HG03378 (cell line): ENCODE measurements at regions not wholly inside any gene's neighbourhood (a gene's known extent, or its start where the extent isn't known, plus 50 kb on each side); places are given as distances from the start of the nearest gene placed in this dataset.
"Not testable (repeated sequence)": the region's sequence is repeated elsewhere in the genome, so short reads cannot be mapped to it uniquely, and the experiment has no call there.

Experiments
- ATAC-seq: cut with Tn5 transposase; IDR thresholded peaks from one replicate; pipeline ENCODE4 v1.9.1; 2021; ENCODE audit warnings: mild to moderate bottlenecking, moderate library complexity; ENCODE audit not compliant: unreplicated experiment

DNA sequence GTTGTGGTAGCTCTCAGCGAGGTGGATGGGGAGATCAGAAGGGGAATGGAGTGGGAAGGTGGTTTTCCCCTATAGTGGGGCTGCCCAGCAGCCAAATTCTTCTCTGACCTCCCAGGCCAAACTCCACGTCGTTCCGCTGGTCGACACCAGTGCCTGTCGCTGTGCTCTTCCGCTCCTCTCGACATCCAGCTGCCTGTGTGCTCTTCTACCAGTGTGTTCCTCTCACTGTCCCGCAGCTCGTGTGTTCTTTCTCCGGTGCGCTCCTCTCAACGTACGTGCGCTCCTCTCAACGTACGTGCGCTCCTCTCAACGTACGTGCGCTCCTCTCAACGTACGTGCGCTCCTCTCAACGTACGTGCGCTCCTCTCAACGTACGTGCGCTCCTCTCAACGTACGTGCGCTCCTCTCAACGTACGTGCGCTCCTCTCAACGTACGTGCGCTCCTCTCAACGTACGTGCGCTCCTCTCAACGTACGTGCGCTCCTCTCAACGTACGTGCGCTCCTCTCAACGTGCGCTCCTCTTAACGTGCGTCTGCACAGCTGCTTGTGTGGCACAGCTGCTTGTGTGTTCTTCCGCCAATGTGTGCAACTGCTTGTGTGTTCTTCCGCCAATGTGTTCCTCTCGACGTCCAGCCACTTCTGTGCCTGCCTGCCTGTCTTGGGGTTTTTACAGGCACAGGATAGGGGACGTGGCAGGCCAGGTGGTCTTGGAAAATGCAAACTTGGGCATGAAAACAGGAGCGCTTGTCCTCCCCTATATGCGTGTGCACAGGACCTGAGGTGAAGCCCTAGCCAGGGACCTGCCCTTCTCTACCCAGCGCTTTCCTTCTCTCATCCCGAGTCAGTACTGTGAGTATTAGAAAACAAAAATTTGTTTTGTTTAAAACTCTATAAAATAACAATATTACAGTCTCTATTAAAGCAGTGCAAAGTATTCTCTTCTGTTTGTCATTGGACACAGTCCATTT, 991.1 kb downstream of the GBE1 start:
- ATAC-seq: no peak

DNA sequence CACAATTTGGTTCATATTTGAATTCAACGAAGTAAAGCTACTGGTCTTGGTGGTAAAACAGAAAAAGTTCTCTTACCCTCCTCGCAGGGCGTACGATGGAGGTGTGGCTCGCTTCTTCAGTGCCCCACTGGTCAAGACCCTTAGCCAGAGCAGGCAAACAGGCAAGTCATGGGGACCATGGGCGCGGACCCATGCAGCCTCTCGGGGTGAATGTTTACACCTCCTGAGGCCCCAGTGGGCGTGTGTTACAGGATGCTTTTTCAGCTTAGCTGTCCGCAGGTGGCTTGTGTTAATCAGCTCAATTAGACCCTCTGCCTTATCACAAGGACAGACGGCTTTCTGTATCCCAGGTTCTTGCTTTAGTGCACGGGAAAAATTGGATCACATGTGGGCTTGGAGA, 991.8 kb downstream of the GBE1 start:
- ATAC-seq: no peak

DNA sequence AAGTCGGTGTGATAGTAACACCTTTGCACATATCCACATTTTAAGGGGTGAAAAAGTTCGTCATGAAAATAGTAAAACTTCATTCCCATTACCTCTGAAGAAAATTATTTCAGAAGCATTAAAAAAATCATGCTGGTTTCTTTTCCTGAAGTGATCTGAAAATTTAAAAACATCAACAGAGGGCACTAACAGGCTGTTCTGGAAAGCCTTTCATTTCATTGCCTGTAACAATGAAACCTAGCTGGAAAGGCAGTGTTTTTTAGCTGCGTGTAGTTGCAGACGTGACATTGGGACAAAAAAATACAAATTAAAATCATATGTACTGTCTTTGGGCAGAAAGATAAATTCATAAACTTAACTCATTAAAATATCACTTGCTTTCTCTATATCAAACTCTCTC, 993.8 kb downstream of the GBE1 start:
- no peak for ATAC-seq

DNA sequence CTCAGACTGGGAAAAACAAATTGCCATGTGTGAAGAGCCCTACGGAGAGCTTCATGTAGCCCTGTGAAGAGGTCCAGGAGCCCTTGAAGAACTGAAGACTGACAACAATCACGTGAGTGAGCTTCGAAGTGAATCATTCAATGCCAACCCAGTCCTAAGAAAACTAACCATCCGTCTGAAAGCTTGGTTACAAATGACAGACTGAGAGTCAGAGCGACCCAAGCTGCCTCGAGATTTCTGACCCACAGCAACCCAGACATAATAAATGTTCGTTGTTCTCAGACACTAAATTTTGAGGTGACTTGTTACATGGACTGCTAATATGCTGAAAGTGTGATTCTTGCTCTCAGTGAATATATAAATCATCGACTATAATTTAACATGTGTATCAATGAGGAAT, 987.2 kb upstream of the ROBO1 start:
- ATAC-seq: no peak

DNA sequence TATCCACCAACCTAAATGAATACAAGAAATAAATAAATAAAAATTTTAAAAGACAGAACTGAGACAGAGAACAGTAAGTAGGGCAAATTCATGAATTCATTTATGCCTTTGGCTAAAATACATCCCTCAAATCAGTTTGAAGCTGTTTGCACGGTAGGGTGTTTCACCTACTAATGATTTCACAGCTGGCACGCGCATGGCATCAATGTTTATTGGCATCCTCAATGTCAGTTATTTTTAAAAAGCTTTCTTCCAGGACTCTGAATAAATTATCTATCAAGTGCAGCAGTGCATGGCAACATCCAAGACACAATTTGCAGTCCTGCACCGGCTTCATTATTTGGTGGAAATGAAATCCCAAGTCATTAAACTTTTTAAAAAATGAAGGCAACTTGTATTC, 985.2 kb upstream of the ROBO1 start:
- ATAC-seq: no peak

DNA sequence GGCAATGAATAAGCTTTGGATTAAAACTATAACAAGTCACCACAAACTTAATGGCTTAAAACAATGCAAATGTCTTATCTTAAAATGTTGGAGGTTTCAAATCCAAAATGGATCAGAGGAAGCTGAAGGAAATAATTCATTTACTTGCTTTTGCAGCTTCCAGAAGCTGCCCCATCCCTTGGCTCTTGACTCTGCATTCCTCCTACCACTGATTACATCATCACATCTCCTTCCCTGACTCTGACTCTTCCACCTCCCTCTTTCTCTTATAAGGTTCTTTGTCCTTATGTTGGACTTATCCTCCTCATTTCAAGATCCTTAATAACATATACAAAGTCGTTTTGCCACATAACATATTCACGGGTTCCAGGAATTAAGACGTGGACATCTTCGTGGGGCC, 982.8 kb upstream of the ROBO1 start:
- no peak for ATAC-seq

DNA sequence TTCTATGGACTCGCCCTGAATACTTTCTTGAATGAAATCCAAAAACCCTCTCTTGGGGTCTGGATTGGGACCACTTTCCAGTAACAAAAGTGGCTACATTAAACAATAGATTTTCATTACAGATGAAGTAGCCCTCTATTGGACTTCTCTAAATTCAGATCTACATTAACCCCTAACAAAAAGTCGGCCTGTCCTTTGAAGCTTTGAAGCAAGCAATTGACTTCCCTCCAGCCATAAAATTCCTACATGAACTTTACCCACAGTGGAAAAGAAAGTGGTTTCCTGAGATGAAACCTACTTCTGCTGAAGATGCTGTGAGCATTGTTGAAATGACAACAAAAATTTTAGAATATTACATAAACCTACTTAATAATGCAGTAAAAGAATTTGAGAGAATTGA, 967.1 kb upstream of the ROBO1 start:
- no peak for ATAC-seq

DNA sequence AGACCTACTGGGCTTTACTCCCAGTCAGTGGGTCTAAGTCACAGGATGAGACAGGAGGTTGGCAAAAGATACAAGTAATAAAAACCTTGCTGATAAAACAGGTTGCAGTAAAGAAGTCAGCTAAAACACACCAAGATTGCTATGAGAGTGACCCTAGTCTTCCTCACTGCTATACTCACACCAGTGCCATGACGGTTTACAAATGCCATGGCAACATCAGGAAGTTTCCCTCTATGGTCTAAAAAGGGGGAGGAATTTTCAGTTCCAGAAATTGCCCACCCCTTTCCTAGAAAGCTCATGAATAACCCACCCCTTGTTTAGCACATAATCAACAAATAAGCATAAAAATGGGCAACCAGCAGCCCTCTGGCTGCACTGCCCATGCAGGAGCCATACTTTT, 966.7 kb upstream of the ROBO1 start:
- ATAC-seq: no peak

DNA sequence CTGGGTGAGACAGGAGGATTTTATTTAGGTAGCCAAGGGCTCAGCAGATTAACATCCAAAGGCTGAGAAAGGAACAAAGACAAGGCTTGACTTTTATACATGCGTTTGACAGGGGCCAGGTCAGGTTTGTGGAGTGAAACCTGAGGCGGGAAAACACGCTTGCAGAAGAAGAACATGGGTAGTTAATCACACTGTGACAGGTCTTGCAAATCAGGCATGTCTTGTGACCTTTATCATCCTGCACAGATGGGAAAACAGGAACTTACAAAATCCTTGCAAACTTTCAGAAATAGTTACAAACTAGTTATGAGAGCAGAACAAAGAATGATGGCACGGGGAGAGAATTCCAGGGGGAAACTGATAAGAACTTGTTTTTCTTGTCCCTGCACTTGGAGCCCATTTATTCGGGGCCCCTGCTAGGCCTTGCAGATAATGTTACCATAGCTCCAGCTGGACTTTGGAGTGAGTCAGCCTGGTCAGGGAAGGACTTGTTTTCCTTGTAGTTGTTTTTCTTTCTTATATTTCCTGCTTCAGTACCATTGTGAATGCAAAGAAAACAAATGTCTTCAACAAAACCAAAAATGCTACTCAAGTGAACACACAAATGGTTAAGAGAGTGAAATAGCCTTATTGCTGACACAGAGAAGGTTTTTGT, 965.9 kb upstream of the ROBO1 start:
- no peak for ATAC-seq

DNA sequence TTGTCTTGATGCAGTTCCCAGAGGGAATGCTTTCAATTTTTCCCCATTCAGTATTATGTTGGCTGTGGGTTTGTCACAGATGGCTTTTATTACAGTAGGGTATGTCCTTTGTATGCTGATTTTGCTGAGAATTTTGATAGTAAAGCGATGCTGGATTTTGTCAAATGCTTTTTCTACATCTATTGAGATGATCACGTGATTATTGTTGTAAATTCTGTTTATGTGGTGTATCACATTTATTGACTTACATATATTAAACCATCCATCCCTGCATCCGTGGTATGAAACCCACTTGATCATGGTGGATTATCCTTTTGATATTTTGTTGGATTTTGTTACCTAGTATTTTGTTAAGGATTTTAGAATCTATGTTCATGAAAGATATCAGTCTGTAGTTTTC, 959.8 kb upstream of the ROBO1 start:
- not testable (repeated sequence) for ATAC-seq

DNA sequence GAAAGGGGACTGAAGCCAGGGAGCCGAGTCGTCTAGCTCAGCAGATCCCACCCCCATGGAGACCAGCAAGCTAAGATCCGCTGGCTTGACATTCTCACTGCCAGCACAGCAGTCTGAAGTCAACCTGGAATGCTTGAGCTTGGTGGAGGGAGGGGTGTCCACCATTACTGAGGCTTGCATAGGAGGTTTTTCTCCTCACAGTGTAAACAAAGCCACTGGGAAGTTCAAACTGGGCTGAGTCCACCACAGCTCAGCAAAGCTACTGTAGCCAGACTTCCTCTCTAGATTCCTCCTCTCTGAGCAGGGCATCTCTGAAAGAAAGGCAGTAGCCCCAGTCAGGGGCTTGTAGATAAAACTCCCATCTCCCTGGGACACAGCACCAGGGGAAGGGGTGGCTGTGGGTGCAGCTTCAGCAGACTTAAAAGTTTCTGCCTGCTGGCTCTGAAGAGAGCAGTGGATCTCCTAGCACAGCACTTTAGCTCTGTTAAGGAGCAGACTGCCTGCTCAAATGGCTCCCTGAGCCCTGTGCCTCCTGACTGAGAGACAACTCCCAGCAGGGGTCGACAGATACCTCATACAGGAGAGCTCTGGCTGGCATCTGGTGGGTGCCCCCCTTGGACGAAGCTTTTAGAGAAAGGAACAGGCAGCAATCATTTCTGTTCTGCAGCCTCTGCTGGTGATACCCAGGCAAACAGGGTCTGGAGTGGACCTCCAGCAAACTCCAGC, 942.0 kb upstream of the ROBO1 start:
- not testable (repeated sequence) for ATAC-seq

DNA sequence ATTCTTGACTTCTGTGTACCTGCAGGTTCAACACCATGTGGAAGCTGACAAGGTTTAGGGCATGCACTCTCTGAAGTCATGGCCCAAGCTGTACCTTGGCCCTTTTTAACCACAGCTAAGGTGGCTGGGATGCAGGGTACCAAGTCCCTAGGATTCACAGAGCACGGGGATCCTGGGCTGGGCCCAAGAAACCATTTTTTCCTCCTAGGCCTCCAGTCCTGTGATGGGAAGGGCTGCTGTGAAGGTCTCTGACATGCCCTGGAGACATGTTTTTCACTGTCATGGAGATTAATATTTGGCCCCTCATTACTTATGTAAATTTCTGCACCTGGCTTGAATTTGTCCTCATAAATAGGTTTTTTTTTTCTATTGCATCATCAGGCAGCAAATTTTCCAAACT, 937.5 kb upstream of the ROBO1 start:
- ATAC-seq: no peak

DNA sequence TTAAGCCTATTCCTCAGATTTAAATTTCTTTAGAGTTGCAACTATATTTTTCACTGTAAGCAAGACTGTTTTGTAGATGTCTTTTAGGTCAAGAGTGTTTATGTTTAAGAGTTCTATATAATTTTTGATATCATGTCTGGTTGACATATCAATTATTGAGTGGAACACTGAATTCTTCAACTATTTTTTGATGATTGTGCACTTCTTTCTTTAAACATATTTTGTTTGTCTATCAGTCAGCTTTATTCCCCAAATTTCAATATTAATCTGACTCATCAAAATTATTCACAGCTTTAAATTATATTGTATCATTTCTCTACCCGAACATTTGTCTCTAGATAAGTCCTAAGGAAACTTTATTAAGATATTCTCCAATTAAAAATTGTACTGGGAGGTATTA, 933.6 kb upstream of the ROBO1 start:
- ATAC-seq: no peak

DNA sequence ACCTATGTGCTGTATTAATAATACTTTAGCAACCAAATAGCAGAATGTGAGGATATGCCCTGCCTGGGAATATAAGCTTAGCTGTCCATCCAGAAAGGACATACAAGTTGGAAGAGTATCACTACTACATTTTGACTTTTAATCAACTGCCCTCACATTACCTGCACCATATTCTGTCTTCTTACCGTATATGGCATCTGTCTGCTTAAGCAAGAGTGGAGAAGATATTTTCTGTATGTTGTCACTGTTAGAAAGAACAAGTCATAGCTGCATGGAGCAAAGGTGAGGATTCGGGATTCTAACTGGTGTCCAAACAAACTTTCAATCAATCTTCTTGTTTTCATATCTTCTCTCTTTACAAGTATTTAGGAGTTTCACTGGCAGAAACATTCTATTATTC, 929.5 kb upstream of the ROBO1 start:
- no peak for ATAC-seq

DNA sequence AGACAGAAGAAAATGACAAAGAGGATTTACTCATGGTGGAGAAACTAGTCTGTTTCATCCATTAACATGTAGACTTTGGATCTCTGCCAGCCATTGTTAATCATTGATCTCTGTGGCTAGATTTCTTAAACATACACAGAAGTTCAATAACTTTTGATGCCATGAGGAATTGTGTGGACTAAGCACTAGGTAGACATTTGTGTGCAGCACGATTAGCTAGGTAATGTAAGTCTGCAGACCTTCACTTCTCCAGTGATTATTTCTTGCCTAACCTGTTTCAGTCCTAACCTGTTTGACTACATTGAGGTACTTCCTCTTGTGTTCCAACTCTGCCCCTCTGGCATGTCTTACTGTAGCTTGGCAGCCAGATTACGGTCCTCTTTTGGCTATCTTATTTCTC, 928.5 kb upstream of the ROBO1 start:
- no peak for ATAC-seq

DNA sequence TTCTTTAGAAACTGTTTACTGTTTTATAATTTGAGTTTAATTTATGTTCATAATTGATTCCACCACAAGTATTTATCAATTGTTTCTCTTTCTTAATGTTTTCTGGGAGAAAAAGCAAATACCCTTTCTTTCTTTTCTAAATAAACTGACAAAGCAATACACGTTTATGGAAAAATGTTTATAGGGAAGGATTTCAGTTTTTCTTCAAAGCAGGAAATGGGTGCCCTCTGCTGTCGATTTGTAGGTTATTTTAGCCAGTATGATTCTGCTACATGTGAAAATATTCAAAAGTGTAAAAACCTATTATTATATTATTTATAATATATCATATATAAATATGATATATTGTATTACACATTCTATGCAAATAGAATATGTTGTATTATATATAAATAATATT, 921.0 kb upstream of the ROBO1 start:
- ATAC-seq: no peak

DNA sequence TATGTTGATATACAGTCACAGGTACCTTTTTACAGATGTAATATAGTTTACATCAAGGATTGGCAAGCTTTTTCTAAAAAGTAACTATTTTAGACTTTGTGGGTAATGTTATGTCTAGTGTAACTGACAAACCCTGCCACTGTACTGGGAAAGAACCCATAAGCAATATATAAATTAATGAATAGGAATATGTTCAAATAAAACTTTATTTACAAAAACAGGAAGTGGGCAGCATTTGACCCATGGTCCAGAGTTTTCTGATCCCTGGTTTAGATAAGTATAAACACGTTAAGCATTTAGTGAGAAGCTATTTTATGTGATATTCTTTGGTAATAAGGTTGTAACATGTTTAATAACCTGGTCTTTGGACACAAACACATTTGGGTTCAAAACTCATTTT, 915.2 kb upstream of the ROBO1 start:
- ATAC-seq: no peak

DNA sequence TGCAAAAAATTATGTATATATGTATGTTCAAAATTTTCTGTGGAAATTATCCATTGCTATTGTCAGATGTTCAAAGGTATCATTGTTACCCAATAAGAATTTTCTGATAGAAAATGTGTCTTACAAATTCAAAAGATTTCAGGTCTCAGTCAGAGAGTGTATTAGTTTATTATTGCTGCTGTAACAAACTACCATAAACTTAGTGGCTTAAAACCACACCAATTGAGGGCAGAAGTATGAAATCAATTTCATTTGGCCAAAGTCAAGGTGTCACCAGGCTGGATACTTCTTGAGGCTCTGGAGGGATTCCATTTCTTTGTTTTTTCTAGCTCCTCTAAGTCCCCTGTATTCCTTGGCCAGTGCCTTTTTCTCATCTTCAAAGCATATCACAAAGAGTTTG, 914.4 kb upstream of the ROBO1 start:
- no peak for ATAC-seq

DNA sequence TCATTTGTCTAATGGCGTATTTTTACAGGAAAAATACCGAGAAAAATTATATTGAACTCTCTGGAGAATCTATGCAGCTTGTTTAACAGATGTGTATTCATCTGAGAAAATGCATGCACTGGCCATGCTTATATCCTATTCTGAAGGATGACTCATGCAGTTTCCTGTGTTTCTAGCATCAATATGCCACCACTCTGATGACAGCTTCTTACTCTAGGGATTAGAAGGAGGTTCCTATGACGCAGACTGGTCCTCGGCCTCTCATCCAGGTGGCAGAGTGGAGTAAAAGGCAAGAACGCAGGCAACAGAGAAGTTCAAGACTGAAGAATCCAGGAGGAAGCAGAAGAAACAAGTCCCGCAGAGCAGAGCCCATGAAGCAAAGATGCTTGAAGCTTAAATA, 910.0 kb upstream of the ROBO1 start:
- no peak for ATAC-seq

DNA sequence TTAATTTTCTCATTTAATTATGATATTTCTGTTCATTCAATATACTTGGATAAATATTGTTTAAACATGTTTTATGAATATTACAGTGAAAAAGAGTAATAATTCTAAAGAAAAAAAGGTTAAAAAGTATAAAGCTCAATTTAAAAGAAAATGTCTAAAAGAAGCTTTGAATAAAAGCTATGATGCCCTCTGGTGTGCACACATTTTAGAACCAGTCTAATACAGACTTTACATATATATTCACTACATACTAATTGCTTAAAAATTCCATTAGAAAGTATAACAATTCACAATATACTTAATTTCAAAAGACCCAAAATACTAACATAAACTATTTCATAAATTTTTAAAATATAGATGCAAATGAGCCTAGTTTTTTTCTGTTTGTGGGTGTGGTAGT, 909.1 kb upstream of the ROBO1 start:
- no peak for ATAC-seq

DNA sequence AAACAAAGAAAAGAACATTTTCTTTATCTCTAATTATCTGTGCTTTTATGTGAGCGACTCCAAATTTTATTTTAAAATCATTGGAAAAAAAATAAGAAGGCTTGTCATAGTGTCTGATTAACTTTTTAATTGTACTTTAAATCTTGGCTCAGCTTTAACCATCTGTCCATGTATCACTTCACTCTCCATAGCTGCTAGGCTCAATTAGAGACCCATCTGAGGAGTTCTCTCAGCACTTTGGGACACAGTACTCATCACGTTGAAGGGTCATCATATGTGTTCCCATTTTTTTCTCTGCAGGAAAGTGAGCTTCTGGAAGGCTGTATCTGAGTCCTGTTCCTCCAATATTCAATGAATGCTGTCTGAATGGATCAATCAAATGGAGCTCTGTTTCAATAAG, 908.5 kb upstream of the ROBO1 start:
- no peak for ATAC-seq

DNA sequence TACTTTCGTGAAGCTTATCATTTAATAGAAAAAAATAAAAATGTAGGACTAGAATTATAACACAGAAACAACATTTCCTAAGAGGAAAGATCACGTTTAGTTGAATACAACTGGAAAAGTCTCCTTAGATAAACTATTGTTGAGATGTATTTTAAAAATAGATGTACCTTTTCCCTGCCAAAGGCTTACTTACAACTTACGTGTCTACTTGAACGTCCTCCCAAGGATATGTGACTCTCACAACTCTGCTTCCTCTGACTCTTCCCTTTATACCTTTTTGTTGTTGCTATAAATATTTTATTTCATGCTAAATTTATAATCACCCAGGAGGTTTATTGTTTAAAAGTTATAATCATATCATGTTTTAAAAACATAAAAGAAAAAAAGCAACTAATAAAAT, 908.0 kb upstream of the ROBO1 start:
- ATAC-seq: no peak
